HepG2 (cell line): ENCODE measurements at regions not wholly inside any gene's neighbourhood (a gene's known extent, or its start where the extent isn't known, plus 50 kb on each side); places are given as distances from the start of the nearest gene placed in this dataset.

ENCODE experiments used
- ATAC-seq: fragments of 200-7000 bp; cut with Tn5 transposase; 3 replicates; pipeline ENCODE4 v1.9.1; 2020; ENCODE audit warnings: mild to moderate bottlenecking, moderate library complexity
- BruUV-seq: library from RNA; stranded (reverse); fragments of 400-500 nt; replicated peaks from 2 replicates; lab custom pipeline; 2021; lab: Mats Ljungman, UMichigan
- CTCF ChIA-PET: fragments of 300-600 bp; formaldehyde crosslinking; extraction: SDS; loops from one replicate; lab custom pipeline; 2021; ENCODE audit warnings: low total read pairs, inconsistent platforms, low intra/inter-chr PET ratio; lab: Yijun Ruan, JAX
- POLR2A ChIA-PET: fragments of 350-600 bp; sonication (Branson Sonifier 250); formaldehyde crosslinking; loops from one replicate; lab custom pipeline; 2020; ENCODE audit warnings: antibody characterized with exemption, inconsistent platforms; lab: Yijun Ruan, JAX
- DNase-seq: peaks from one replicate; pipeline ENCODE4 v3.0.0-alpha.2; 2015; ENCODE audit warnings: low spot score
- FAIRE-seq: peaks from 3 replicates; lab custom pipeline; 2011; peaks lifted over from hg19 to GRCh38; lab: Jason Lieb, UNC
- H2AFZ ChIP-seq: one replicate; pipeline ENCODE4 v1.6.1; 2011; ENCODE audit warnings: low read length, inconsistent platforms
- H3K27ac ChIP-seq: fragments of 300-600 bp; 3 replicates; pipeline ENCODE4 v1.8.0; 2011; ENCODE audit warnings: mixed run types, mild to moderate bottlenecking, mixed read lengths, low read length, inconsistent platforms; ENCODE audit not compliant: insufficient read depth; ENCODE audit errors: extremely low read length
- H3K27me3 ChIP-seq, 2 experiments: fragments of 200-600 bp in 1 of 2; 2 replicates in 1 of 2; 3 replicates in 1 of 2; pipeline versions ENCODE4 v1.6.0 to v1.8.0; 2011; ENCODE audit warnings: low read length in 2 of 2, mild to moderate bottlenecking in 2 of 2, moderate library complexity in 2 of 2, inconsistent platforms in 1 of 2; ENCODE audit not compliant: insufficient read depth in 2 of 2, control insufficient read depth in 1 of 2
- H3K36me3 ChIP-seq, 2 experiments: fragments of 200-600 bp in 1 of 2; replicated peaks in 1 of 2; 2 replicates in 1 of 2; 3 replicates in 1 of 2; pipeline versions ENCODE4 v1.5.1 to v1.8.0; 2011; ENCODE audit warnings: low read length in 2 of 2, inconsistent platforms in 1 of 2; ENCODE audit not compliant: insufficient read depth in 2 of 2, control insufficient read depth in 1 of 2
- H3K4me1 ChIP-seq: 2 replicates; pipeline ENCODE4 v1.5.1; 2012; ENCODE audit warnings: low read length, inconsistent platforms; ENCODE audit not compliant: insufficient read depth
- H3K4me2 ChIP-seq: 2 replicates; pipeline ENCODE4 v1.6.0; 2011; ENCODE audit warnings: low read depth, low read length, inconsistent platforms
- H3K4me3 ChIP-seq, 3 experiments: fragments of 200-600 bp in 1 of 3; sonication (generic), shearing (Covaris generic) in 1 of 3; replicated peaks in 1 of 3; 2 replicates each; pipeline ENCODE4 v1.5.1; 2011 to 2016; ENCODE audit warnings: low read length in 3 of 3, inconsistent platforms in 2 of 3, low read depth in 2 of 3, mild to moderate bottlenecking in 2 of 3, control low read depth in 1 of 3, mixed read lengths in 1 of 3; ENCODE audit not compliant: insufficient read depth in 1 of 3
- H3K79me2 ChIP-seq: one replicate; pipeline ENCODE4 v1.6.1; 2011; ENCODE audit warnings: low read length, inconsistent platforms; ENCODE audit not compliant: insufficient read depth
- H3K9ac ChIP-seq: 2 replicates; pipeline ENCODE4 v1.6.0; 2011; ENCODE audit warnings: mild to moderate bottlenecking, low read depth, low read length, inconsistent platforms; ENCODE audit not compliant: insufficient read depth
- H3K9me3 ChIP-seq: 2 replicates; pipeline ENCODE4 v1.5.1; 2012; ENCODE audit warnings: mild to moderate bottlenecking, low read length
- H4K20me1 ChIP-seq: 2 replicates; pipeline ENCODE4 v1.6.0; 2011; ENCODE audit warnings: inconsistent platforms, mild to moderate bottlenecking, low read length, moderate library complexity; ENCODE audit not compliant: insufficient read depth
- FOXA1 ChIP-seq, 2 experiments: fragments of 450-650 bp in 1 of 2; sonication (generic) in 1 of 2; formaldehyde crosslinking in 1 of 2; IDR thresholded peaks; 2 replicates each; pipeline versions ENCODE4 v1.4.0 to v1.6.1; 2016 to 2020; ENCODE audit warnings: missing genetic modification reagents in 1 of 2
- NR2F6 ChIP-seq, 2 experiments: IDR thresholded peaks; 2 replicates each; pipeline ENCODE4 v1.6.1; 2016; ENCODE audit warnings: antibody characterized with exemption in 1 of 2, mild to moderate bottlenecking in 1 of 2
- SIN3A ChIP-seq: IDR thresholded peaks from 2 replicates; pipeline ENCODE4 v1.6.1; 2011; ENCODE audit warnings: low read depth, mild to moderate bottlenecking, control low read depth, low read length, borderline replicate concordance
- TBX3 ChIP-seq: fragments of 450-650 bp; IDR thresholded peaks from 2 replicates; pipeline ENCODE4 v1.6.1; 2017; ENCODE audit warnings: antibody characterized with exemption, mild to moderate bottlenecking, inconsistent platforms, borderline replicate concordance
- WGBS: methylation state at CpG from one replicate; pipeline ENCODE4 v1.1.6; 2017; ENCODE audit warnings: low lambda C conversion rate; 5-methylcytosine and 5-hydroxymethylcytosine counted together
- in situ Hi-C: cut with HindIII; loops from 2 replicates; pipeline ENCODE4 v1.10.0; 2017; ENCODE audit warnings: low pct_unique_long_range_greater_than_20kb; ENCODE audit not compliant: extremely low pct_ligation_motif_present
- intact Hi-C: fragments of 100-400 bp; cut with micrococcal nuclease; formaldehyde crosslinking; loops from one replicate; pipeline ENCODE4 v1.10.0; 2022; ENCODE audit not compliant: unreplicated experiment
- TF ChIP-seq, protein P1 (sequence below): sonication (generic); formaldehyde crosslinking; IDR thresholded peaks from 2 replicates; pipeline ENCODE4 v1.5.0; 2020; ENCODE audit warnings: mild to moderate bottlenecking, missing genetic modification reagents, borderline replicate concordance
- TF ChIP-seq, protein P2 (sequence below): sonication (generic); formaldehyde crosslinking; IDR thresholded peaks from 2 replicates; pipeline ENCODE4 v1.8.0; 2022; ENCODE audit warnings: missing genetic modification reagents, mild to moderate bottlenecking, borderline replicate concordance

DNA sequence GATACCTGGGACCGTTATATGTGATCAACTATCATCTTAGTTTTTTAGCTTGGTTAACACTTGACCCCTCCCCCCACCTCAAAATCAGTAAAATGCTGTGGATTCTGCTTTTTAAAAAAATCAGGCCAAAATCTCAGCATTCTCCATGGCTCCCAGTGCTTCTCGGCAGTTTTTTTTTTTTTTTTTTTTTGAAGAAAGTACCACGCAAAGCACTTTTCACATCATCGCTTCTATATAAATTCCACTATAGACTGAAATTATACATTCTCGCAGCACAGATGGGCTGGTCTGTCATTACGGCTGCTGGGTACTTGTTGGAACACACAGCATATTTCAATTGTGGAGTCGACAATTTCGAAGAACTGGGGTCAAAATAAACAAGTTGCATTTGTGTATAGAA, 67.7 kb upstream of the PPARA start:
- Histone ChIP-seq H3K4me1 (peaks cover 17% of the 10 kb centered on the region), H3K27ac (no peak overlapping the region), H2AFZ (no peak overlapping the region), H3K27me3 (peaks cover 4 to 41% of the 10 kb centered on the region in 2 experiments; a peak in 3 of 5 replicates), H3K79me2 (no peaks in the 10 kb centered on the region), H4K20me1 (no peaks in the 10 kb centered on the region), H3K36me3 (no peaks in the 10 kb centered on the region), H3K9me3 (no peaks in the 10 kb centered on the region), H3K4me3 (no peak overlapping the region), H3K4me2 (no peak overlapping the region), H3K9ac (no peak overlapping the region)
- DNase-seq (no peak), FAIRE-seq (no peak), ATAC-seq (no peak)
- intact Hi-C loops, result no loop called here
- no TSS peak for BruUV-seq
- POLR2A ChIA-PET, result no interaction called here
- TF ChIP-seq TBX3 (no peak), FOXA1 (IDR thresholded peaks at IDR 0.05) (no peak), FOXA1 (CRISPR knock-in tag; IDR thresholded peaks at IDR 0.05) (no peak), SIN3A (no peak), NR2F6 (IDR thresholded peaks at IDR 0.05) (no peak), NR2F6 (CRISPR knock-in tag; IDR thresholded peaks at IDR 0.05) (no peak)
- TF ChIP-seq, protein P1, sequence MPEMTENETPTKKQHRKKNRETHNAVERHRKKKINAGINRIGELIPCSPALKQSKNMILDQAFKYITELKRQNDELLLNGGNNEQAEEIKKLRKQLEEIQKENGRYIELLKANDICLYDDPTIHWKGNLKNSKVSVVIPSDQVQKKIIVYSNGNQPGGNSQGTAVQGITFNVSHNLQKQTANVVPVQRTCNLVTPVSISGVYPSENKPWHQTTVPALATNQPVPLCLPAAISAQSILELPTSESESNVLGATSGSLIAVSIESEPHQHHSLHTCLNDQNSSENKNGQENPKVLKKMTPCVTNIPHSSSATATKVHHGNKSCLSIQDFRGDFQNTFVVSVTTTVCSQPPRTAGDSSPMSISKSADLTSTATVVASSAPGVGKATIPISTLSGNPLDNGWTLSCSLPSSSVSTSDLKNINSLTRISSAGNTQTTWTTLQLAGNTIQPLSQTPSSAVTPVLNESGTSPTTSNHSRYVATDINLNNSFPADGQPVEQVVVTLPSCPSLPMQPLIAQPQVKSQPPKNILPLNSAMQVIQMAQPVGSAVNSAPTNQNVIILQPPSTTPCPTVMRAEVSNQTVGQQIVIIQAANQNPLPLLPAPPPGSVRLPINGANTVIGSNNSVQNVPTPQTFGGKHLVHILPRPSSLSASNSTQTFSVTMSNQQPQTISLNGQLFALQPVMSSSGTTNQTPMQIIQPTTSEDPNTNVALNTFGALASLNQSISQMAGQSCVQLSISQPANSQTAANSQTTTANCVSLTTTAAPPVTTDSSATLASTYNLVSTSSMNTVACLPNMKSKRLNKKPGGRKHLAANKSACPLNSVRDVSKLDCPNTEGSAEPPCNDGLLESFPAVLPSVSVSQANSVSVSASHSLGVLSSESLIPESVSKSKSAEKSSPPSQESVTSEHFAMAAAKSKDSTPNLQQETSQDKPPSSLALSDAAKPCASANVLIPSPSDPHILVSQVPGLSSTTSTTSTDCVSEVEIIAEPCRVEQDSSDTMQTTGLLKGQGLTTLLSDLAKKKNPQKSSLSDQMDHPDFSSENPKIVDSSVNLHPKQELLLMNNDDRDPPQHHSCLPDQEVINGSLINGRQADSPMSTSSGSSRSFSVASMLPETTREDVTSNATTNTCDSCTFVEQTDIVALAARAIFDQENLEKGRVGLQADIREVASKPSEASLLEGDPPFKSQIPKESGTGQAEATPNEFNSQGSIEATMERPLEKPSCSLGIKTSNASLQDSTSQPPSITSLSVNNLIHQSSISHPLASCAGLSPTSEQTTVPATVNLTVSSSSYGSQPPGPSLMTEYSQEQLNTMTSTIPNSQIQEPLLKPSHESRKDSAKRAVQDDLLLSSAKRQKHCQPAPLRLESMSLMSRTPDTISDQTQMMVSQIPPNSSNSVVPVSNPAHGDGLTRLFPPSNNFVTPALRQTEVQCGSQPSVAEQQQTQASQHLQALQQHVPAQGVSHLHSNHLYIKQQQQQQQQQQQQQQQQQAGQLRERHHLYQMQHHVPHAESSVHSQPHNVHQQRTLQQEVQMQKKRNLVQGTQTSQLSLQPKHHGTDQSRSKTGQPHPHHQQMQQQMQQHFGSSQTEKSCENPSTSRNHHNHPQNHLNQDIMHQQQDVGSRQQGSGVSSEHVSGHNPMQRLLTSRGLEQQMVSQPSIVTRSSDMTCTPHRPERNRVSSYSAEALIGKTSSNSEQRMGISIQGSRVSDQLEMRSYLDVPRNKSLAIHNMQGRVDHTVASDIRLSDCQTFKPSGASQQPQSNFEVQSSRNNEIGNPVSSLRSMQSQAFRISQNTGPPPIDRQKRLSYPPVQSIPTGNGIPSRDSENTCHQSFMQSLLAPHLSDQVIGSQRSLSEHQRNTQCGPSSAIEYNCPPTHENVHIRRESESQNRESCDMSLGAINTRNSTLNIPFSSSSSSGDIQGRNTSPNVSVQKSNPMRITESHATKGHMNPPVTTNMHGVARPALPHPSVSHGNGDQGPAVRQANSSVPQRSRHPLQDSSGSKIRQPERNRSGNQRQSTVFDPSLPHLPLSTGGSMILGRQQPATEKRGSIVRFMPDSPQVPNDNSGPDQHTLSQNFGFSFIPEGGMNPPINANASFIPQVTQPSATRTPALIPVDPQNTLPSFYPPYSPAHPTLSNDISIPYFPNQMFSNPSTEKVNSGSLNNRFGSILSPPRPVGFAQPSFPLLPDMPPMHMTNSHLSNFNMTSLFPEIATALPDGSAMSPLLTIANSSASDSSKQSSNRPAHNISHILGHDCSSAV (CRISPR knock-in tag), result no peak
- TF ChIP-seq, protein P2, sequence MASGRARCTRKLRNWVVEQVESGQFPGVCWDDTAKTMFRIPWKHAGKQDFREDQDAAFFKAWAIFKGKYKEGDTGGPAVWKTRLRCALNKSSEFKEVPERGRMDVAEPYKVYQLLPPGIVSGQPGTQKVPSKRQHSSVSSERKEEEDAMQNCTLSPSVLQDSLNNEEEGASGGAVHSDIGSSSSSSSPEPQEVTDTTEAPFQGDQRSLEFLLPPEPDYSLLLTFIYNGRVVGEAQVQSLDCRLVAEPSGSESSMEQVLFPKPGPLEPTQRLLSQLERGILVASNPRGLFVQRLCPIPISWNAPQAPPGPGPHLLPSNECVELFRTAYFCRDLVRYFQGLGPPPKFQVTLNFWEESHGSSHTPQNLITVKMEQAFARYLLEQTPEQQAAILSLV (CRISPR knock-in tag), result no peak
- CTCF ChIA-PET, result no interaction called here
- in situ Hi-C loops, result no loop called here
- WGBS, result 57% methylated on average over 8 of the region's 8 CpGs
